ENCODE measurements at regions not wholly inside any gene's neighbourhood (a gene's known extent, or its start where the extent isn't known, plus 50 kb on each side); places are given as distances from the start of the nearest gene placed in this dataset.

DNA sequence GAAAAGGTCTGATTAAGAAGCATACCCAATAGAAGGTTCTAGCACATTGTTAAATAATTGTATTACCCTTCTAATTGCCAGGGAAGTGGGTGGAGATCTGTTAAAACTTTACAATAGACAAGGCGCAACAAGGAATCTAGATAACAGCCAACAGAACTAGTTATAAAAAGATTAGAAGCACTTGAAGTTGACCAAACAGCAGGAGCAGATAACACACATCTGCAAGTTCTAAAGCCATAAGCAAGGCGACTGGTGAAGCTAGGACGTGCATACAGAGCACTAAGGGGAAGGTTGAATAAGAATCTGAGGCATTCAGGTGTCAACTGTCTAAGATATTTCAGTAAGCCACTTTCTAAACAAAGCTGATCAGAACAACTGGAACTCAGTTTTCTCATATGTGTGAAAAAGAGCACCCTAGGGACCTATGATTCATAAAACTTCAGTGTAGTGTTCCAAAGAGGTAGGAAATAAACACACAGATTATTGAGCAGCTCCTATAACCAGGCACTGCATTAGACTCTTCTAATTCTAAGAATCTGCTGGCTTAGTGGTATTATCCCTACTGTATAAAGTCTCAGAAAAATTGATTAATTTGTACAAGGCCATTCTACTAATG lies 111.2 kb downstream of the SAMD9 start:
- FAIRE-seq (no peak), DNase-seq (no peak)
- Histone ChIP-seq H3K4me3 (ENCODE audit: low read length in 3 of 3) (no peak overlapping the region), H3K27ac (ENCODE audit: low read depth in 2 of 2, low read length in 2 of 2) (no peak overlapping the region), H3K9ac (ENCODE audit: low read length in 3 of 3) (no peak overlapping the region), H3K9me3 (ENCODE audit: control insufficient read depth in 2 of 3, insufficient read depth in 1 of 3, low read length in 3 of 3) (no peaks in the 10 kb centered on the region), H3K27me3 (ENCODE audit: control insufficient read depth, insufficient read depth, low read length) (no peaks in the 10 kb centered on the region), H3K4me1 (ENCODE audit: control insufficient read depth in 2 of 3, insufficient read depth in 2 of 3, low read depth in 1 of 3, low read length in 3 of 3) (no peaks in the 10 kb centered on the region), H3K36me3 (ENCODE audit: control insufficient read depth in 2 of 3, insufficient read depth in 3 of 3, low read length in 3 of 3) (no peaks in the 10 kb centered on the region)
- TF ChIP-seq, protein P1, sequence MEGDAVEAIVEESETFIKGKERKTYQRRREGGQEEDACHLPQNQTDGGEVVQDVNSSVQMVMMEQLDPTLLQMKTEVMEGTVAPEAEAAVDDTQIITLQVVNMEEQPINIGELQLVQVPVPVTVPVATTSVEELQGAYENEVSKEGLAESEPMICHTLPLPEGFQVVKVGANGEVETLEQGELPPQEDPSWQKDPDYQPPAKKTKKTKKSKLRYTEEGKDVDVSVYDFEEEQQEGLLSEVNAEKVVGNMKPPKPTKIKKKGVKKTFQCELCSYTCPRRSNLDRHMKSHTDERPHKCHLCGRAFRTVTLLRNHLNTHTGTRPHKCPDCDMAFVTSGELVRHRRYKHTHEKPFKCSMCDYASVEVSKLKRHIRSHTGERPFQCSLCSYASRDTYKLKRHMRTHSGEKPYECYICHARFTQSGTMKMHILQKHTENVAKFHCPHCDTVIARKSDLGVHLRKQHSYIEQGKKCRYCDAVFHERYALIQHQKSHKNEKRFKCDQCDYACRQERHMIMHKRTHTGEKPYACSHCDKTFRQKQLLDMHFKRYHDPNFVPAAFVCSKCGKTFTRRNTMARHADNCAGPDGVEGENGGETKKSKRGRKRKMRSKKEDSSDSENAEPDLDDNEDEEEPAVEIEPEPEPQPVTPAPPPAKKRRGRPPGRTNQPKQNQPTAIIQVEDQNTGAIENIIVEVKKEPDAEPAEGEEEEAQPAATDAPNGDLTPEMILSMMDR (IDR thresholded peaks at IDR 0.05; ENCODE audit: borderline replicate concordance, extremely low read depth, insufficient read depth), result no peak
- intact Hi-C loops (cut with DNase I), result no loop called here

DNA sequence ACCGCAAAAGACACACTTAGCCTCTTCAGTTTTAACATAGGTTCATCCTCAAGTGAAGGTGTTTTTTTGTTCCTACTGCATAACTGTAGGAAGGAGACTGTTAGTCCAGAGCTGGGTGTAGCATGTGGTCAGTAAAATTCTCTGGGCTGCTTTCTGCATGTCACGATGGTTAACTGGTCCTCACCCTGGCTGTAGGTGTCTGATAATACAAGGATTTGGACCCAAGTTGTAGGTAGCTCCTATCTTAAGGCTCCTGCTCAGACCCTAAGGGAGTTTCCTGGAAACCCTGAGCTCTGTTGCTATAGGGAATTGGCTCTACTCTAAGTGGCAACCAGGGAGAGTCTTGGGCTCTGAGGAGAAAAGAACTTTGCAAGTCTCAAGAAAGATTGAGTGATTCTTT lies 112.9 kb downstream of the SAMD9 start:
- Histone ChIP-seq H3K4me3 (ENCODE audit: low read length in 3 of 3) (no peak overlapping the region), H3K27ac (ENCODE audit: low read depth in 2 of 2, low read length in 2 of 2) (no peak overlapping the region), H3K9ac (ENCODE audit: low read length in 3 of 3) (no peak overlapping the region), H3K27me3 (ENCODE audit: control insufficient read depth, insufficient read depth, low read length) (no peaks in the 10 kb centered on the region), H3K9me3 (ENCODE audit: control insufficient read depth in 2 of 3, insufficient read depth in 1 of 3, low read length in 3 of 3) (no peaks in the 10 kb centered on the region), H3K36me3 (ENCODE audit: control insufficient read depth in 2 of 3, insufficient read depth in 3 of 3, low read length in 3 of 3) (no peaks in the 10 kb centered on the region), H3K4me1 (ENCODE audit: control insufficient read depth in 2 of 3, insufficient read depth in 2 of 3, low read depth in 1 of 3, low read length in 3 of 3) (no peaks in the 10 kb centered on the region)
- FAIRE-seq, result no peak
- TF ChIP-seq, protein P1 (IDR thresholded peaks at IDR 0.05; ENCODE audit: borderline replicate concordance, extremely low read depth, insufficient read depth), result no peak
- no peak for DNase-seq
- intact Hi-C loops (cut with DNase I), result no loop called here

DNA sequence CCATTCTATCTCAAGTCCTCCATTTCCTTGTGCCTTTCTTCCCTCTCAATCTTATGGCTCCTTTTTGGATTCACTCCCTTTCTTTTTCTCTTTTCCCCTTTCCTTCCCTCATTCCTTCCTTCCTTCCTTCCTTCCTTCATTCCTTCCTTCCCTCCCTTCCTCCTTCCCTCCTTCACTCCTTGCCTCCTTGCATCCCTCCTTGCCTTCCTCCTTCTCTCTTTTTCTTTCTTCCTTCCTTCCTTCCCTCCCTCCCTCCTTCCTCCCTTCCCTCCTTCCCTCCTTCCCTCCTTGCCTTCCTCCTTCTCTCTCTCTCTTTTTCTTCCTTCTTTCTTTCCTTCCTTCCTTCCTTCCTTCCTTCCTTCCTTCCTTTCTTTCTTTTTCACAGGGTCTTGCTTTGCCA lies 120.1 kb downstream of the SAMD9 start:
- intact Hi-C loops (cut with DNase I), result no loop called here
- H3K9me3 ChIP-seq (ENCODE audit: control insufficient read depth in 2 of 3, insufficient read depth in 1 of 3, low read length in 3 of 3), result no peaks in the 10 kb centered on the region
- H3K4me3 ChIP-seq (ENCODE audit: low read length in 3 of 3), result no peak overlapping the region
- FAIRE-seq (no peak), DNase-seq (no peak)
- TF ChIP-seq, protein P1 (IDR thresholded peaks at IDR 0.05; ENCODE audit: borderline replicate concordance, extremely low read depth, insufficient read depth), result no peak
- H3K36me3 ChIP-seq (ENCODE audit: control insufficient read depth in 2 of 3, insufficient read depth in 3 of 3, low read length in 3 of 3), result no peaks in the 10 kb centered on the region
- H3K9ac ChIP-seq (ENCODE audit: low read length in 3 of 3), result no peak overlapping the region
- no peak overlapping the region for H3K27ac ChIP-seq (ENCODE audit: low read depth in 2 of 2, low read length in 2 of 2)
- H3K4me1 ChIP-seq (ENCODE audit: control insufficient read depth in 2 of 3, insufficient read depth in 2 of 3, low read depth in 1 of 3, low read length in 3 of 3), result no peaks in the 10 kb centered on the region
- no peaks in the 10 kb centered on the region for H3K27me3 ChIP-seq (ENCODE audit: control insufficient read depth, insufficient read depth, low read length)

DNA sequence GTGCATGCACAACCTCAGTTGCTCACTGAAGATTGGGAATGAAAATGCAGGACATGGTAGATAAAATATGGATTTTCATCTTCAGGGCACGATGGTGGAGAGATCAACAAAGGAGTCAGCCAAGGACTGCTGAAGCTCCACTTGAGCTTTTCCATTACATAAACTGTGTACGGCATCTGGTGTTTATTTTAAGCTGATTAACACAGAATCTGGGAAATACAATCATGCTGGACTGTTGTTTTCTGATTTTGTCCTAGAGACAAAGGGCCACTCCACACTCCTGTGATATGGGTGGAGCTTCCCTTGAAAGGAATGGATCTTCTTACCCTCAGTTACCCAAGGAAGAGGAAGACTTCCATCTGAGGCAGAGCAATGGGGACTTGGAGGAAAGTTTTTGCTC lies 120.6 kb downstream of the SAMD9 start:
- Histone ChIP-seq H3K9ac (ENCODE audit: low read length in 3 of 3) (no peak overlapping the region), H3K27ac (ENCODE audit: low read depth in 2 of 2, low read length in 2 of 2) (no peak overlapping the region), H3K9me3 (ENCODE audit: control insufficient read depth in 2 of 3, insufficient read depth in 1 of 3, low read length in 3 of 3) (no peaks in the 10 kb centered on the region), H3K4me1 (ENCODE audit: control insufficient read depth in 2 of 3, insufficient read depth in 2 of 3, low read depth in 1 of 3, low read length in 3 of 3) (no peaks in the 10 kb centered on the region), H3K27me3 (ENCODE audit: control insufficient read depth, insufficient read depth, low read length) (no peaks in the 10 kb centered on the region), H3K4me3 (ENCODE audit: low read length in 3 of 3) (no peak overlapping the region), H3K36me3 (ENCODE audit: control insufficient read depth in 2 of 3, insufficient read depth in 3 of 3, low read length in 3 of 3) (no peaks in the 10 kb centered on the region)
- no peak for FAIRE-seq
- TF ChIP-seq, protein P1 (IDR thresholded peaks at IDR 0.05; ENCODE audit: borderline replicate concordance, extremely low read depth, insufficient read depth), result no peak
- no peak for DNase-seq
- intact Hi-C loops (cut with DNase I), result no loop called here
